NT2/D1 (cell line): ENCODE measurements at regions not wholly inside any gene's neighbourhood (a gene's known extent, or its start where the extent isn't known, plus 50 kb on each side); places are given as distances from the start of the nearest gene placed in this dataset.

Experiments
- YY1 ChIP-seq: IDR thresholded peaks from 2 replicates; pipeline ENCODE4 v1.6.1; 2011; ENCODE audit not compliant: insufficient read length, insufficient read depth
- ZNF274 ChIP-seq: IDR thresholded peaks from 2 replicates; pipeline ENCODE4 v1.6.1; 2011; ENCODE audit warnings: mild to moderate bottlenecking, low read depth, low read length

GRCh38 chr7:51982653-51983052 lies 666.0 kb upstream of the COBL start:
- TF ChIP-seq YY1: no peak
- TF ChIP-seq ZNF274: no peak
